GM18507 (cell line): ENCODE measurements at regions not wholly inside any gene's neighbourhood (a gene's known extent, or its start where the extent isn't known, plus 50 kb on each side); places are given as distances from the start of the nearest gene placed in this dataset.

ENCODE experiments used
- DNase-seq: peaks from one replicate; pipeline ENCODE4 v3.0.0; 2011; ENCODE audit warnings: low read depth; ENCODE audit not compliant: insufficient read length; ENCODE audit errors: extremely low spot score
- FAIRE-seq: peaks from 2 replicates; lab custom pipeline; 2011; peaks lifted over from hg19 to GRCh38; lab: Jason Lieb, UNC

DNA sequence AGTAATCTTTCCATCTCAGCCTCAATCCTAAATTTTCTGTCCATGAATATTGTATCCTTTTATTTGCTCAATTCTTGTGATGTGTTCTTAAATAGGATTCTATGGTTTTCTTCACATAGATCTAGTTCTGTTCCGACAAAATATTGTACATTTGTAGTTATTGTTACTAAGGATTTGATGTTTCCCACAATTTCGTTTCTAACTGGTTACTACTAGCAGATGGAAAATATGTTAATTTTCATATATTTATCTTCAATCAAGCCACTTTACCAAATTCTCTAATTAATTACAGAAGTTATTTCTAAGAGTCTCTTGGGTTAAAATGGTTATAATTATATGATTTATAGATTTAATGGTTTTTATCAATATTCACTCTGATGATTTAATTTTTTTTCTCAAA, 60.3 kb downstream of the SEC61B start:
- FAIRE-seq (no peak), DNase-seq (no peak)

DNA sequence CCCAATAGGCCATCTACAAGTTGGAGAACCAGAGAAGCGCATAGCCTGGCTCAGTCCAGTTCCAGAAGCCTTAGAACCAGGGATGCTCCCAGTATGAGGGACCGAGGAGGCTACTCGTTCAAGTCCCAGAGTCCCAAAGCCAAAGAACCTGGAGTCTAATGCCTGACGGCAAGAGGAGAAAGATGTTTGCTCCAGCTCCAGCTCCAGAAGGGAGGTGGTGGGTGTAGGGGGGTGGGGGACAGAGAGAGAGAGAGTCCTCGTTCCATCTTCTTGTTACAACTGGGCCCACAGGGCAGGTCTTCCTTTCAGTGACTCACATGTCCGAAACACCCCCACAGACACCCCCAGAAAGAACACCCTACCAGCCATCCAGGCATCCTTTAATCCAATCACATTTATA, 63.9 kb downstream of the SEC61B start:
- no peak for FAIRE-seq
- DNase-seq, result no peak

DNA sequence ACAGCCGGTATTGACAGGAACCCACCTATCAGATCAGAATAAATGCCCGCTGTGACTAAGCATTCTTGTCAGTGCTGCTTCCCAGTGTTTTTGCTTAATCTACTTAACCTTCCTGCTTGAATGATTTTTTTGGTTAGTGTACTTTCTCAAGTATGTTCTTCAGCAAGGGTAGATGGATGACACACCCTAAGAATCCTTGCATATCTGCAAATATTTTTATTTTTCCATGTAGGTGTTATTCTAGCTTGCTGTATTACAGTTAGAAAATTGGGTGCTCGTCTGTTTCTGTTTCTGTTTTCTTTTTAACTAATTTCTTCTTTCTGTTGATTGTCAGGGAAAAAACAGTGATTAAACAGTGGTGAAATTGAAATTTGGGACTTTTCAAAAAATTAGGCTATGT, 64.5 kb downstream of the SEC61B start:
- FAIRE-seq (no peak), DNase-seq (no peak)

DNA sequence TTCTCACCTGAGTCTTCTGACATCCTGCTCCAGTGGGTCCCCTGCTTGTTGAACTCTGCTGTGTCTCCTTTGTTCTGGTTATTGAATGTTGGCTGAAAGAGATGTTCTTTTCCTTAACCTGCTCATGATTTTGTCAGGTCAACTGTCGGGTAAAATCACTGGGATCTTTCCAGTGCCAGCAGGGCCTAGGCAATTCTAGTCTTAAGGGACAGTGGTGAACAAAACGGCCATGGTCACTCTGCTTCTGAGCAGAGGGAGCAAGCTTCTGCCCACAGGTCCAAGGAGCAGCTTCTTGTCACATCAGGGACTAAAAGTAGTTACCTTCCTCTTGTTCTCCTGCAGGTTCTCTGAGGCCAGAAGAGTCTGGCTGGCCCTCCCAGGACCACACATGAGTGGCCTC, 65.6 kb downstream of the SEC61B start:
- DNase-seq, result no peak
- FAIRE-seq, result no peak

DNA sequence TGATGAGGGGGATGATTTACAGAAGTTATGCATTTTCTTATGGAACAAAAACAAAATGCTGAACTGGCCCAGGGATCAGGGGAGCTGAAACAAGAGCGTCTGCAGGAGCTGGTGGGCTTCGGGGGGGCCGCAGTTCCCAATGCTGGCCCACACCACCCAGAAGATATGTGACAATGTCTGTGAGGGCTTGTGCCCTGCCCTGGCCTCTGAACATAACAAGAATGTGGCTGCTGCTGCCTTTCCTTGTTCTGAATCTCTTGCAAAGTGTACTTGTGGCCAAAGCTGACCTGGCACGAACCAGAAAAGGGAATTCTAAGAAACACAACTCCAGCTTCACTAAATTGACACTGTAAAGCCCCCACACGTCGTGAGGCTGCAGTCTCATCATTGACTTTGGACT, 66.7 kb downstream of the SEC61B start:
- DNase-seq (no peak), FAIRE-seq (no peak)

DNA sequence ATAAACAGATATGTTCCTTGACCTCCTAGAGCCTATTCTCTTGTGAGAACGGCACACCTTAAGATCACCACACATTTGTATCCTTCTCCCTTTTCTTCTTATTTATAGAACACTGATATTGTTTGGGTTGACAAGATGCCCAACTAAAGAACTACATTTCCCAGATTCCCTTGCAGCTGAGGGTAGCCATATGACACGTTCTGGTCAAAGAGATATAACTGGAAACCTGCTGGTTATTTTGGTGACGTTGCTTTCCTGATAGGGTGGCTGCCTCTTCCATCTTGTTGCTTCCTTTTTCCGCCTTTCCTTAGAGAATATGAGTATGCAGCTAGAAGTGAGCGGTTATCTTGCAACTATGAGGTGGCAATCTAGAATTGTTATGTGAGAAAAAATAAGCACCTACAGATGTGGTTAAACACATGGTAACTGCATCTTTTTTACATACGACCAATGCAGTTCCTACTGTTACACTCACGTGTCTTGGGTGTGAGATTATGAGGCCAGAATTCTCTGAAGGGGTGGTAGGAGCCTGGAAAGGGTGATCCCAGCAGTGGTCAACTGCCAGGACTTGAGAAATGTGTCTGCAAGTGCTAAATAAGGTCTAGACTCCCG, 72.9 kb downstream of the SEC61B start:
- no peak for FAIRE-seq
- no peak for DNase-seq

DNA sequence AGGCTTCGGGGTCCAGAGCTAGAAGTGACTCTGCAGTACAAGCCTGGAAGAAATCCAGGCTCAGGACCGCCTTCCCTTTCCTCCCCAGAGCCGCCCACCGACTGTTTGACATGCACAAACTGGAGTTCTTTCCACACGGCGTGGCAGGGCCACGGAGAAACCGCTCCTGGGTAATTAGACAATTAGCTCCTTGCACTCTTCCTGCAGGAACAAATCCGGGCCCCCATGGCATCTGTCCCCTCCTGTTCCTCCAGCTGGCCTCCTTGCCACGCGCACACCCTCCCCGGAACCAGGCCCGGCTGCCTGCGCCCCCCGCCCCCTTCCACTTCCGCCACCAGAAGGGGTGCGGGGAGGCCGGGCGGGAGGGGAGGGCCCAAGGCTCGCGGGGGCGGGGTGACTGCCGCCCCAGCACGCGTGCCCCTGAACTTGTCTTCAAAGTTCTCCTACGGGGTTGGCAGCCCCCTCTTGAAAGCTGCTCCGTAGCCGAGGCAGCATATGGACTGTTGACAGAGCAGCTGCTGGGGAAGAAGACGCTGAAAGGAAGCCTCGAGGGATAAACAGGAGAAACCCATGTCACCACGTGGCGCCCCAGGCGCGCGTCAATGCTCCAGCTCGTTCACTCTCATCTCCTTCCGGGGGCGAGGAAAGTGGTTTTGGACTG, 74.3 kb downstream of the SEC61B start:
- no peak for DNase-seq
- no peak for FAIRE-seq

DNA sequence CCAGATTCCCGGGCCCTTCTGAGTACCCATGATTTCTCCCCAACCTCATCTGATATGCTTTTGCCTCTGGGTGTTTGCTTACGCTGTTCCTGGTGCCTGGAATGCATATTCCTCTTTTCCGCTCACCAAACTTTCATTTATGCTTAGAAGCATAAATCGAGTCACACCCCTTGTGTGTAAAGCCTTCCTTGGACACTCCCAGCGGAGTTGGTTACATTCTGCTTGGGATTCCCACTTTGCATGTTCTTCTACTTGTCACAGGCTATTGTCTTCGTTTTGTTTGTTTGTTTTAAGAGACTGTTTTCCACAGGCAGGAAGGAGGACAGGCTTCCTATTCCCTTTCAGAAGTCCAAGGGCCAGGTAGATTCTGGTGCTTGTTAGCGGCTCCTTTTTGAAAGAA, 76.5 kb downstream of the SEC61B start:
- FAIRE-seq, result no peak

DNA sequence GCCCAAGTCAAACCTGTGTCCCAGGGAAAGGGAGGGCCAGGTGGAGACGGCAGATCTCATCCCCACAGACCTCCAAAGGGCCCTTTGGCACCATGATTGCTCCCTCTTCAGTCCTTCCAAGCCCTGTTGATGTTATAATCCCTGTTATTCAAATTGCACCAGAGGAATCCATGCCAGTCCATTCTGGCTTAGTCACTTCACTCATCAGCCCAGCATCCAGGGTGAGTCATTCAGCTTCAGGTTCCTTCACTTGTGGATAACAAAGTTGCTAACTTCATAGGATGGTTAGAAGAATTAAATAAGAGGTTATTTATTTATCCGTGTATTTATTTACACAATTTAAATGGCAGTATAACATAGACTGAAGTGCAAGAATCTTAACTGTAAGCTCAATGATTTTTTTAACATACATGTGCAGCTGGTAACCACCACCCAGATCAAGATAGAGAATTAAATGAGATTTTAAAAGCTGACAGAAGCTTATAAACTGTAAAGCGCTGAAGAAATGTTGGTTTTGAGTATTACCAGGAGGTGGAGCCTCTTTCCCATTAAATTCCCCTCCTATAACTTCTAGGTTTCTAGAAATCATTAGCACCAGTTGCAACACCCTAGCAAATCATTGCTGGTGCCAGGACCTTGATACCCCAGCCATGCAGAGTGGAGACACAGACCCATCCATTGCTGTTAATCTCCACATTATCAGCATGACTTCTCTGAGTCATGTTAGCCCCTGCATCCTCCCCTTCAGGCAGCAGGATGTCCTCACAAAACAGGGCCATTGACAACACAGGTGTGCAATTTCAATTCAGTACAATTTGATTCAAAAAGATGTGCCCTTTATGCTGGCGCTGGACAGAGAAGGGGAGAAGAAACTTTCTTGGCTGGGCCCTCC, 77.4 kb downstream of the SEC61B start:
- DNase-seq (no peak), FAIRE-seq (no peak)

More for the DNA sequence above, 76.5 kb downstream of the SEC61B start:
- no peak for DNase-seq

DNA sequence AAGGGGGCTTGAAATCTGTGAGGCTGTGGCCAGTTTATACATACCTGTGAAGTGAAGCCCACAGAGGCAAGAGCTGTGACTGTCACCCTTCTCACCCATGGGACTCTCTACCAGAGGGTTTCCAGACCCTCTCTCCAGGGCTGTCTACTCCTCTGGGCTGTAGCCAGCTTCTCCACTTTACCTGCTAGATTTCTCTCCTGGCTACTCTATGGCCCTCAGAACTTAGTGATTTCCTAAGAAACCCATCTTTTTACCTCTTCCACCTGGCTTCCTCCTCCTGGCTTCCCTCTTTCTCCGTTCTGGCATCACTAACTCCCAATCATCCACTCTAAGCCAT, 78.0 kb downstream of the SEC61B start:
- no peak for DNase-seq
- no peak for FAIRE-seq

DNA sequence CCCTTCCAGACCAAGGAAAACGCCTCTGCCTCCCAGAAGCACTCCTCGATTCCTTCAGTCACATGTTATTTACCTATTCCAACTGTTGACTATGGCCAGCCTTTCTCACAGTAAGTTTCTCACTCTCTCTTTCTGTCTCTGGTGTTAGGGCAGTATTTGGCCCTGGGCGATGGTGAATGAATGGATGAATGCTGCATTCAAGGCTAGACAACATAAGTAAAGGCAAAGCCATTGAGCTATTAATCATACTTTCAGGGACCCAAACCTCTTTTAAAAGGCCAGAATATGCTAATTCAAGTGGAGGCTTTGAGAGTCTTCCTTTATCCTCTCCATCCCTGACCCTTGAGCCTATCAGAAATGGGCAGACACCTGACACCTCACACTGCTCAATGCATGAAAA, 78.5 kb downstream of the SEC61B start:
- FAIRE-seq (no peak), DNase-seq (no peak)

DNA sequence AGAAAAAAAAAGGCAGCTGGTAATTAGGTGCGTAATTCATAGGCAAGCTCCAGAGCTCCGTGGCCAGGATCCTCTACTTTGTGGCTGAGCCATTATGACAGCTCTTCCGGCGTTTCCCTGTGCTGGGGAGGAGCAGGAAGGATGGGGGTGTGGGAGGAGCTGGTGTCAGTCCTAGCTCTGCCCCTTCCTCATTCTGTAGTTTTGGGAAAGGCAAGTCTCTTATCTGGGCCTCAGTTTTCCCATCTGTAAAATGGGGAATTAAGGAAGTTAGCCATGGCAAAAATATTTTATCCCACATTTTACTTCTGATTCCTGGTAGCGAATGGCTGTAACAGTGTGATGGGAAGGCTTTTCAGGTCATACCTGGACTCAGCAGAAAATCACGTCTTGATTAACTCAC, 81.1 kb downstream of the SEC61B start:
- FAIRE-seq (no peak), DNase-seq (no peak)

DNA sequence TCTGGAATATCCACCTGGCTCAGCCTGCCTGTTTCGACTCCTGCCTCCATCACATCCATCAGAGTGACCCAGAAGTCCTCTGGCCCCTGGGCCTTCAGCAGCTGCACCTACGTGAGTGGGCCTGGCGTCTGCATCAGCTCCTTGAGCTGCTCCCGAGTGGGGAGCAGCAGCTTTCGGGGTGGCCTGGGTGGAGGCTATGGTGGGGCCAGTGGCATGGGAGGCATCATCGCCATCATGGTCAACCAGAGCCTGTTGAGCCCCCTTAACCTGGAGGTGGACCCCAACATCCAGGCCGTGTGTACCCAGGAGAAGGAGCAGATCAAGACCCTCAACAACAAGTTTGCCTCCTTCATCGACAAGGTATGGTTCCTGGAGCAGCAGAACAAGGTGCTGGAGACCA, 83.0 kb downstream of the SEC61B start:
- DNase-seq (no peak), FAIRE-seq (no peak)

DNA sequence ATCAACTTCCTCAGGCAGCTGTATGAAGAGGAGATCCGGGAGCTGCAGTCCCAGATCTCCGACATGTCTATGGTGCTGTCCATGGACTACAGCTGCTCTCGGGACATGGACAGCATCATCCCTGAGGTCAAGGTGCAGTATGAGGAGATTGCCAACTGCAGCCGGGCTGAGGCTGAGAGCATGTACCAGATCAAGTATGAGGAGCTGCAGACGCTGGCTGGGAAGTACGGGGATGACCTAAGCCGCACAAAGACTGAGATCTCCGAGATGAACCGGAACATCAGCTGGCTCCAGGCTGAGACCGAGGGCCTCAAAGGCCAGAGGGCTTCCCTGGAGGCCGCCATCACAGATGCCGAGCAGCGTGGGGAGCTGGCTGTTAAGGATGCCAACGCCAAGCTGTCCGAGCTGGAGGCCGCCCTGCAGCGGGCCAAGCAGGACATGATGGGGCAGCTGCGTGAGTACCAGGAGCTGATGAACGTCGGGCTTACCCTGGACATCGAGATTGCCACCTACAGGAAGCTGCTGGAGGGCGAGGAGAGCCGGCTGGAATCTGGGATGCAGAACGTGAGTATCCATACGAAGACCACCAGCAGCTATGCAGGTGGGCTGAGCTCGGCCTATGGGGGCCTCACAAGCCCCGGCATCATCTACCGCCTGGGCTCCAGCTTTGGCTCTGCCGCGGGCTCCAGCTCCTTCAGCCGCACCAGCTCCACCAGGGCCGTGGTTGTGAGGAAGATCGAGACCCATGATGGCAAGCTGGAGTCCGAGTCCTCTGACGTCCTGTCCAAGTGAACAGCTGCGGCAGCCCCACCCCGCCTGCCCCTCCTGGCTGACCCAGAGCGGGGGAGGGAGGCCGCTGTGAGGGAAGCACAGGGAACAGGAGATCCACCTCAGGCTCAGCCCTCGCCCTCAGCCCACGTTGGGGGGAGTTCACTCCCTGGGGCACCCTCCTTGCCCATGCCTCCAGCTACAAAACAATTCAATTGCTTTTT, 84.0 kb downstream of the SEC61B start:
- FAIRE-seq, result no peak

DNA sequence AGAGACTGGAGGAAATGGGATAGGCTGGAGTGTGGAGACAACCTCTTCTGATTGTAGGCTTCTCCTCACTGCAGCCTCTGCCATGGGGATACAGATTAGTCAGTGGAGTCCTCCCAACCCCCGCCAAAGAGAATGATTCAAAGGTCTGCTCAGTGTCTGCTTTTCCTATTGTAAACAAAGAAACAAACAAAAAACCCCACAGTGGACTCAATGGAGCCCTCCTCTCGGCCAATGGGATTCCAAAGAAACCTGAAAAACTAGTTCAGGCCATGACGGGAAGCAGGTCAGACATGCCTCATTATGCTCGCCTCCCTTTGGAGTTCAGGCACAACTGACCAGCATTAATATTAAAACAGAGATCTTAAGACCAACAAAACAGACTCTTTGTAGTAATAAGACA, 85.8 kb downstream of the SEC61B start:
- FAIRE-seq (no peak), DNase-seq (no peak)

More for the DNA sequence above, 84.0 kb downstream of the SEC61B start:
- DNase-seq, result no peak

DNA sequence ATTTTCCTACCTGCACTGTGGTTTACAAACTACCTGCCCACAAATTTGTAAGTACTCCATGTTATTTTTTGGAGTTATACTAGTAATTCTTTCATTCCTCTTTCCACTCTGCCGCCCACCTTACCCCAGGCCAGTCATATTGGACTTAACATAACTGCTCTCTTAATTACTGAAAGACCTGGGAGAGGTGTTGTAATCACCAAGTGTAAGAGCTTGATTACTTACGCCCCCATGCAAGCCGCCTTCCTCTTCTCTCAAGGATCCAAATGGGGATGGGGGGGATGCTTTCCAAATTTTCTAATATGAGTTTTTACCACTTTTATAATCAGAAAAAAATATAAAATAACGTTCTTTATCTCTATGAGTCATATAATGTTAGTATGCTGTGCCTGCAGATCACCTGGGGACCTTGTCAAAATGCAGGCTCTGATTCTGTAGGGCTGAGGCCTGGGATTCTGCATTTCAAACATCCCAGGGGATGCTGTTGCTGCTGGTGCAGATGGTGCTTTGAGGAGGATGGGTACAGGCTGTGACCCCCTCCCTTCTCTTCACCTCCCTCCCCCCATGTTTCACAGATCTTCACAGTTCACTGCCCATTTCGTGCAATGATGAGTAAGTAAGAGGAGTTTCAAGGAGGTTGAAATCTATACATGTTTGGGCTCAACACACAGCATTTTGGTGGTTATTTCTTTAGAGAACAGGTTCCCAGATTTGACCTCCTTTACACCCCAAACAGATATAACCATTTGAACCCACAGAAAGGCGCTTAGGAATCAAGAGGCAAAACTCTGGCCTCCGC, 87.3 kb downstream of the SEC61B start:
- no peak for FAIRE-seq

DNA sequence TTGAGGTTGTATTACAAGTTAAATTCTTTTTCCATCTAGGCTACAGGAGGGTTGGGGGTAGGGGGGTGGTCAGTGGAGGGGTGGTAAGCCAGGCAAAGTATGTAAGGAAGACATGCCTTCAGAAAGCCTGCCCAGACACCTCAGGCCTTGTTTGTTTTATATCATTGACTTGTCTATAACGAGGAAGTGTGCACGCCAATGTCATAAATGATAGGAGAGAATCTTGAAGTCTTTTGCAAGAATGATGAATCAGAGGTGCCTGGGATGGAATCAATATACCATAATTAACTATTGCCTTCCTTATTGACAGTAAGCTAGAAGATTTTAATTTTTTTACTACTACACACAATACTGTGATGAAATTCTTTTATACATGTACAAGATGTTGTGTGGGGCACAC, 90.7 kb downstream of the SEC61B start:
- DNase-seq, result no peak
- no peak for FAIRE-seq

More for the DNA sequence above, 87.3 kb downstream of the SEC61B start:
- no peak for DNase-seq

DNA sequence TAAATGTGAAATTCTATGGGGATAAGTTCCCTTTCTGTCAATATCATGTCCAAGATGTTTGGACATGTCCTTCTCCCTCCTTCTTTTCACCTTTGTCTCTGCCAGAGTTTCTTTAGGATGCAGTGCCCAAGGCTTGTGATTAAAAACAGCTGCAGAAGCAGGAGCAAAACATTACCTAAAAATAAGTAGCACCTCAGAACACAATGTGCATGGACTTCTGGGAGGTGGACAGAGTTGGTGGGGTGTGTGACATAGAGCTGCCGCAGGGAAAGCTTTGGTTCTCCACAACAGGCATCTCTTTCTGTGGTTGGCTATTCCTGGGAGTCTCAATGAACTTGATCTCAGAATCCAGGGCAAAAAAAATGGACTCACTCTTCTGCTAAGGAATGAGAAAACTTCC, 97.0 kb downstream of the SEC61B start:
- FAIRE-seq (no peak), DNase-seq (no peak)

DNA sequence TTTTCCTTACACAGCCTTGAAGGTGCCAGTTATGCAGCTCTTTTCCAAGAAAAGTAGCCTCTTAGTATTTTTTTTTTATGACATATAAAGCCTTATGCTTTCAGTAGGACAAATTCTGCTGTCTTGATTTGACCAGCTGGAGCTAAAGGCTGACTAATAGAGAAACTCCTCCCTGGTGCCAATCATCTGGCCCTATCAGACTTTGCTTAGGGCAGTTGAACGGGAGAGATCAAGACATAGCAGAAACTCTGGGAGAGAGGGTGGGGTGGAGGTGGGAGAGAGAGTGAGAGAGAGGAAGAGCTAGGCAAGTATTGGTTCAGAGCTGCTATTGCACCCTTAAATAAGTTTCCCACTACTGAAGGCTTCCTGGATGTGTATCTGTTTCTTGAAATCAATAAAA, 100.2 kb downstream of the SEC61B start:
- FAIRE-seq (no peak), DNase-seq (no peak)
